PFSK-1 (cell line): ENCODE measurements at regions not wholly inside any gene's neighbourhood (a gene's known extent, or its start where the extent isn't known, plus 50 kb on each side); places are given as distances from the start of the nearest gene placed in this dataset.

Experiments
- FOXP2 ChIP-seq: optimal IDR thresholded peaks from 2 replicates; pipeline ENCODE3; 2011; ENCODE audit warnings: borderline replicate concordance, control low read depth, inconsistent platforms; ENCODE audit not compliant: insufficient read depth; ENCODE audit errors: extremely low read length, extremely low read depth
- POLR2AphosphoS5 ChIP-seq: IDR thresholded peaks from 2 replicates; pipeline ENCODE4 v1.6.1; 2012; ENCODE audit warnings: low read depth, mild to moderate bottlenecking, control low read depth, low read length, moderate library complexity
- REST ChIP-seq, 2 experiments: IDR thresholded peaks; 2 replicates each; pipeline versions ENCODE4 v1.6.1 to v1.8.0; 2011 to 2012; ENCODE audit warnings: low read depth in 2 of 2, low read length in 2 of 2, control low read depth in 1 of 2, inconsistent platforms in 1 of 2, mild to moderate bottlenecking in 1 of 2, moderate library complexity in 1 of 2; ENCODE audit not compliant: insufficient read depth in 1 of 2
- SIN3A ChIP-seq: IDR thresholded peaks from 2 replicates; pipeline ENCODE4 v1.6.1; 2012; ENCODE audit warnings: mild to moderate bottlenecking, low read length, moderate library complexity, borderline replicate concordance; ENCODE audit not compliant: insufficient read depth
- TAF1 ChIP-seq: IDR thresholded peaks from 2 replicates; pipeline ENCODE4 v1.6.1; 2012; ENCODE audit warnings: low read length, control low read depth, borderline replicate concordance; ENCODE audit not compliant: insufficient read depth

DNA sequence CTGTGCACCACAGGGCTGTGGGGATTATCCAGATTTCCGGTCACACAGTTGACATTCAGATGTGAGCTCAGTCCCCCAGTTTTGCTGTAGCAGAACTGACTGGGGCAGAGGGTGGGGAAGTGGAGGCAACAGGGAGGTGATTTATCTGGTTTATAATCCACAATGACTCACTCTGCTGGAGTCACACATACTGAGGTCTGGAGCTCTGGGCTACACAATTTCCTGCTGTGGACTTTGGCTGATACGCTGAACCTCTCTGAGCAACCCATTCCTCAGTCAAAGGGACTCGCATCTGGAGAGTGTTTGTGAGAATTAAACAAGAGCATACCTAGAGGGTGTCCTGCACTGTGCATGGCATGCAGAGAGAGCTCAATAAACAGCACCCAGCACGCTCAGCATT lies 64.8 kb upstream of the PLPP4 start:
- TF ChIP-seq SIN3A (no peak), POLR2AphosphoS5 (no peak), FOXP2 (no peak), TAF1 (no peak), REST (IDR thresholded peaks at IDR 0.05; ENCODE audit: insufficient read depth in 1 of 2, low read depth in 2 of 2, low read length in 2 of 2) (no peak)

DNA sequence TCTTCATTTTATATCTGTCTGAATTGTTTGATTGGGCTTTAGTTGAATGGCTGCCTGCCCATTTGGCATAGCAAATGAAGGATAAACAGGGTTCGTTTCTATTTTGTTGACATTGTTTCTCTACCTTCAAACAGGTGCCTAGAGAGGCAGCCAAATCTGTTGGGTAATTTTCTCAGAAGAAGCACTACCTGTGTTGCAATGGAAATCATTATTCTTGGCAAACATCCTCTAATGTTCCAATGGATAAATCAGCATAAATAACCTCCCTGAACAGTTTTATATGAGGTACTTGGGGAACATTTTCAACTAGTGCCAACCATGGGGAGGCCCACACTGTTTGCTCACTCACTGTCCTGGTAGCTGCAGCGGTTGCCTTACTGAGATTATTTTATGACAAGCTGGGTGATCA lies 64.4 kb upstream of the PLPP4 start:
- TF ChIP-seq FOXP2, result no peak
- TF ChIP-seq SIN3A, result no peak
- no peak for TF ChIP-seq REST (IDR thresholded peaks at IDR 0.05; ENCODE audit: insufficient read depth in 1 of 2, low read depth in 2 of 2, low read length in 2 of 2)
- no peak for TF ChIP-seq TAF1
- no peak for TF ChIP-seq POLR2AphosphoS5

DNA sequence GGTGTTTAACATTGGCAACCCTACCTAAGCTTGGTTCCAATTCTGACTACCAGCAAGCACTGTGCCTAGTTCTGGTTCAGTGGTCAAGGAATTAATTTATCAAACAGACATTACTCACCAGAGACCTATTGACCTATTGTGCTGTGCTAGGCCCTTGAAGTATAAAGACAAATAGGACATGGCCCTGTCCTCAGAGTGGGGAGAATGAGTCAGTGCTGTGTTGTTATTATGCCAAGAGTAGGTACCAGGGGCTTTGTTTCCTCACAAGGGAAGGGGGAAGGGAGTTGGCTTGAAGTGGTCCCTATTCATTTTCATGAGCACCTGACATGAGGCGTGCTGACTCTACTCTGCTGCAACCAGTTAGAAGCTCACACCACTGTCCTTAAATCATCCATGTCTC lies 62.6 kb upstream of the PLPP4 start:
- TF ChIP-seq TAF1 (no peak), FOXP2 (no peak), POLR2AphosphoS5 (no peak), SIN3A (no peak), REST (IDR thresholded peaks at IDR 0.05; ENCODE audit: insufficient read depth in 1 of 2, low read depth in 2 of 2, low read length in 2 of 2) (no peak)

GRCh38 chr10:120396228-120396627 lies 60.8 kb upstream of the PLPP4 start:
- TF ChIP-seq FOXP2 (no peak), SIN3A (no peak), POLR2AphosphoS5 (no peak), REST (IDR thresholded peaks at IDR 0.05; ENCODE audit: insufficient read depth in 1 of 2, low read depth in 2 of 2, low read length in 2 of 2) (no peak), TAF1 (no peak)

- TF ChIP-seq TAF1, result no peak
- TF ChIP-seq POLR2AphosphoS5, result no peak
- no peak for TF ChIP-seq SIN3A
These were observed 58.8 kb upstream of the PLPP4 start for GRCh38 chr10:120398180-120398579.
